Activated T-helper 2 cell treated with anti-CD3 and anti-CD28 coated beads, Interferon-gamma antibody, Interleukin-2, Interleukin-4, amounts not matched to agents 10 μg/mL and 5 μg/mL and 100 μg/mL, durations not matched to agents 14 hours and 24 hours and 36 hours (primary cell): ENCODE measurements at regions not wholly inside any gene's neighbourhood (a gene's known extent, or its start where the extent isn't known, plus 50 kb on each side); places are given as distances from the start of the nearest gene placed in this dataset.

Experiments used
- DNase-seq: peaks from one replicate; pipeline ENCODE4 v3.0.0; 2021; ENCODE audit warnings: low spot score
- H3K27ac Mint-ChIP-seq: one replicate; pipeline ENCODE4 v1.8.0; 2021; ENCODE audit warnings: mixed read lengths
- H3K27me3 Mint-ChIP-seq: one replicate; pipeline ENCODE4 v1.8.0; 2021; ENCODE audit warnings: low read depth, mixed read lengths
- H3K36me3 Mint-ChIP-seq: one replicate; pipeline ENCODE4 v1.8.0; 2021; ENCODE audit warnings: low read depth, mixed read lengths
- H3K4me1 Mint-ChIP-seq: one replicate; pipeline ENCODE4 v1.8.0; 2021; ENCODE audit warnings: low read depth, mixed read lengths
- H3K4me3 Mint-ChIP-seq: one replicate; pipeline ENCODE4 v1.8.0; 2021; ENCODE audit warnings: low read depth, mild to moderate bottlenecking, moderate library complexity, mixed read lengths
- H3K9me3 Mint-ChIP-seq: one replicate; pipeline ENCODE4 v1.8.0; 2021; ENCODE audit warnings: mixed read lengths
- intact Hi-C: fragments of 100-400 bp; cut with micrococcal nuclease; formaldehyde crosslinking; loops from one replicate; pipeline ENCODE4 v1.15.1; 2023

DNA sequence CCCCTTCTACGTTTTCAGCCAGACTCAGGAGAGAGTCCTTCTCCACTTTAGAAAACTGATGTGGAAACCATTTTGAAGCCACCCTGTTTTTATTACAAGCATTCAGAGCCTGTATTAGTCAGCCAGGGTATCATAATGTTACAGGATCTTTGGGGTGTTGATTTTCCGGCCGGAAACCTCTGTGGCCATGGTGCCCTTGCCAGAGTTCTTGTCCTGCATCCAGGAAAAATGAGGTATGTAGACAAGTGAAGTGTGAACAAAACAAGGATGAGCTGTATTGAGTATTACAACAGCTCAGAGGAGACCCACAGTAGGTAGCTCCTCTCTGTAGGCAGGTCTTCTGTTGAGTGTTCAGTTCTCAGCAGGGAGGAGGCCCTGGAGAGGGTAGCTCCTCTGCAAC, 241.0 kb upstream of the COPS8 start:
- intact Hi-C loops, result no loop called here
- DNase-seq, result no peak
- no peak overlapping the region for H3K4me3 Mint-ChIP-seq
- no peaks in the 10 kb centered on the region for H3K36me3 Mint-ChIP-seq
- no peaks in the 10 kb centered on the region for H3K27me3 Mint-ChIP-seq
- no peak overlapping the region for H3K27ac Mint-ChIP-seq
- no peaks in the 10 kb centered on the region for H3K9me3 Mint-ChIP-seq
- H3K4me1 Mint-ChIP-seq, result no peaks in the 10 kb centered on the region

DNA sequence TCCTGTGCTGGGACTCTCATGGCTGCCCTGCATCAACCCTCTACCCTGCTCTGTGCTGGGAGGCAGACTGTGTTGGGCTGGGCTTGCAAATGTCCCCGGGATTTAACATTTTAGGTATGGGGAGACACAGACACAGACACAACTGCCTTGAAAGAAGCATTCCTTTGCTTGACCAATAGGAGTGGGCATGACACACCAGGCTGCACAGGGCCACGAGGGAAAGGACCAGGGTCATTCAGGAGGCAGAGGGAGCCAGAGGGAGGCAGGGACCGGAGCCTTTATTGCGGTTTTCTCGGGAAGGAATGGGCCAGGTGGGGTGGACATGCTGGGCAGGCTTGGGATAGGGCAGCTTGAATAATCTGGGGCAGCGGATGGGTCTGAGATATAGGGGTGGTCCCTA, 238.7 kb upstream of the COPS8 start:
- no peaks in the 10 kb centered on the region for H3K27me3 Mint-ChIP-seq
- H3K27ac Mint-ChIP-seq, result no peak overlapping the region
- no peaks in the 10 kb centered on the region for H3K4me1 Mint-ChIP-seq
- intact Hi-C loops, result no loop called here
- no peaks in the 10 kb centered on the region for H3K9me3 Mint-ChIP-seq
- no peak for DNase-seq
- H3K4me3 Mint-ChIP-seq, result no peak overlapping the region
- no peaks in the 10 kb centered on the region for H3K36me3 Mint-ChIP-seq

DNA sequence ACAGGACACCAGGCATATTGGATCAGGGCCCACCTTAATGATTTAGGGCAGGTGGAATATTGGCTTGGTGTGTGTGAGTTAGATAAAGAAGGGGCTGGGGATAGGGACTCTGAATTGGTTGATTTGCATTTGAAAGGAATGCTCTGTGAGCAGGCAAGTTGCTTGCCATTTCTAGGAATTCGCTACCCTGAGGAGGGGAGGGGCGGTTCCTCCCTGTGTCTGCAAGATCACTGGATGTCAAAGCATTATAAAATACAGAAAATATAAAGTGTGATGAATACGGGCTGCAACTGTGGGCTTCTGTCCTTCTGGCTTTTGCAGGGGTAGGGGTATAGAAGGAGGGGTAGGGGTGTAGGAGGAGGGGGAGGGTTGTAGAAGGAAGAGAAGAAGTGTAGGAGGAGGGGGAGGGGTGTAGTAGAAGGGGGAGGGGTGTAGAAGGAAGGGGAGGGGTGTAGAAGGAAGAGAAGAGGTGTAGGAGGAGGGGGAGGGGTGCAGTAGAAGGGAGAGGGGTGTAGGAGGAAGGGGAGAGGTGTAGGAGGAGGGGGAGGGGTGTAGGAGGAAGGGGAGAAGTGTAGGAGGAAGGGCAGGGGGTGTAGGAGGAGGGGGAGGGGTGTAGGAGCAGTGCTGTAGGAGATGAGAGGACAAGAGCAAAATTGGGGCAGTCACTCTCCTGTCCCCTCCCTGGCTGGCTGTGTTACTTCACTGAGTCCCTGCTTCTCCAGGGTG, 238.0 kb upstream of the COPS8 start:
- Mint-ChIP-seq H3K9me3 (no peaks in the 10 kb centered on the region), H3K4me1 (no peaks in the 10 kb centered on the region)
- intact Hi-C loops, result no loop called here

DNA sequence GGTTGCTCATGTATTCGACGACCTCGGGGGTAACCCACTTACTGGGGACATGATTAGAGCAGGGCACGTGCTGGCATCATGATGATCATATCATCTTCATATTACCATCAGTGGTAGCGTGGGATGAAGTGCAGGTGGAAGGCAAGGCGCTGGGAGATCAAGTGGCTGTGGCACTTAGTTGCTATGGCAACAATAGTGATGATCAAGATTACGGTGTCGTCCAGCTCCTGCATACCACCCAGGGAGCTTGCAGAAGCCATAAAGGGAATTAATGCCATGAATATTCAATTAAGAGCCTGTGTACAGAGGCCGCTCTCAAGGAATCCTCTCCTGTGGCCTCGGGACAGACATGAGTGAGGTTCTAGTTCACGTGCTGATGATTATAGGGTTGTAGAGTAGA, 237.2 kb upstream of the COPS8 start:
- intact Hi-C loops, result no loop called here
- Mint-ChIP-seq H3K27me3 (no peaks in the 10 kb centered on the region), H3K9me3 (no peaks in the 10 kb centered on the region)

More for the DNA sequence above, 238.0 kb upstream of the COPS8 start:
- Mint-ChIP-seq H3K27ac (no peak overlapping the region), H3K27me3 (no peaks in the 10 kb centered on the region), H3K4me3 (no peak overlapping the region), H3K36me3 (no peaks in the 10 kb centered on the region)
- no peak for DNase-seq

DNA sequence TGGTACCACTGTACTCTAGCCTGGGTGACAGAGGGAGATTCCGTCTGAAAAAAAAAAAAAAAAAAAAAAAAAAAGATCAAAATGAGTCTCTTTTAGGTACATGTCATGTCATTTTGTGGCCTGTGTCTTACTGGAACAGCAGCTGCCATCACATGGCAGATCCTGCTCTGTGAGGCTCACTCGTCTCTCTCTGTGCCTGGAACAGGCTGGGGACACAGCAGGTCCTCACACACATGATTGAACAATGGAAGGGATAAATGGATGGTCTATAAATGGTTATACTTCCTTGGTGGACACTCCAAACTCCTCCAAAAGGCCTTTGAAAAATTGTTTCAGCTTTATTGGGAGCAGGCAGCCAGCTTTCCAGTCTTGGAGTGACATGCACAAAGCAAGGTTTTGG, 236.2 kb upstream of the COPS8 start:
- Mint-ChIP-seq H3K9me3 (no peaks in the 10 kb centered on the region), H3K4me1 (no peaks in the 10 kb centered on the region), H3K4me3 (no peak overlapping the region), H3K27ac (no peak overlapping the region), H3K27me3 (no peaks in the 10 kb centered on the region), H3K36me3 (no peaks in the 10 kb centered on the region)
- intact Hi-C loops, result no loop called here
- no peak for DNase-seq

More for the DNA sequence above, 237.2 kb upstream of the COPS8 start:
- DNase-seq, result no peak
- no peak overlapping the region for H3K27ac Mint-ChIP-seq
- no peak overlapping the region for H3K4me3 Mint-ChIP-seq
- no peaks in the 10 kb centered on the region for H3K4me1 Mint-ChIP-seq
- H3K36me3 Mint-ChIP-seq, result no peaks in the 10 kb centered on the region

DNA sequence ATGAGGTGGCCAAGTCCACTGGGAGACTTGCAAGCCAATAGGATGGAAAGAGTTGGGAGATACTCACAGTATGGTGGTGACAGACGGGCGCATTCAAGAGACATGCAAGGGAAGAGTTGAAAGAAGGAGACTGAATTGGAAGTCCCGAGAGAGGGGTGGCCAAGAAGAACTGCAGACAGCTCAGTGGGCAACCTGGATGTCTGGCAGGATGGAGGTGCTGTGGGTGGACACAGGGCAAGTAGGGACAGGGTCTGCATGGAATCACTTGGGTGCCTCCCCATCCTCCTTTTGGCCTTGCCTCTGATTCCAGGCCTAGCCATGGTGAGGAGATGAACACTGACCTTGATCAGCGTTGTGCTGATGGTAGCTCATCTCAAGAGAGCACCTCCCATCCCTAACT, 235.7 kb upstream of the COPS8 start:
- H3K9me3 Mint-ChIP-seq, result no peaks in the 10 kb centered on the region
- H3K36me3 Mint-ChIP-seq, result no peaks in the 10 kb centered on the region
- H3K4me1 Mint-ChIP-seq, result no peaks in the 10 kb centered on the region
- H3K27ac Mint-ChIP-seq, result no peak overlapping the region
- no peak for DNase-seq
- intact Hi-C loops, result no loop called here
- no peaks in the 10 kb centered on the region for H3K27me3 Mint-ChIP-seq
- no peak overlapping the region for H3K4me3 Mint-ChIP-seq

DNA sequence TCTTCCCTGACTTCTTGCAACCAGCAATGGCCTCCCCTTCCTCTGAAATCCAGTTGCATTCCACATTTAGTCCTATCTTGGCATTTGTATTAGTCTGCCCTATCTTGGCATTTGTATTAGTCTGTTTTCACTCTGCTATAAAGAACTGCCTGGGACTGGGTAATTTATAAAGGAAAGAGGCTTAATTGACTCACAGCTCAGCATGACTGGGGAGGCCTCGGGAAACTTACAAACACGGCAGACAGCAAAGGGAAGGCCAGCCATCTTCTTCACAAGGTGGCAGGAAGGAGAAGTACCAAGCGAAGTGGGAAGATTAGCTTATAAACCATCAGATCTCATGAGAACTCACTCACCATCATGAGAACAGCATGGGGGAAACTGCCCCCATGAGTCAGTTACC, 234.5 kb upstream of the COPS8 start:
- no peaks in the 10 kb centered on the region for H3K9me3 Mint-ChIP-seq
- no peaks in the 10 kb centered on the region for H3K4me1 Mint-ChIP-seq
- DNase-seq, result no peak
- no peak overlapping the region for H3K4me3 Mint-ChIP-seq
- no peaks in the 10 kb centered on the region for H3K36me3 Mint-ChIP-seq
- H3K27ac Mint-ChIP-seq, result no peak overlapping the region
- intact Hi-C loops, result no loop called here
- no peaks in the 10 kb centered on the region for H3K27me3 Mint-ChIP-seq

DNA sequence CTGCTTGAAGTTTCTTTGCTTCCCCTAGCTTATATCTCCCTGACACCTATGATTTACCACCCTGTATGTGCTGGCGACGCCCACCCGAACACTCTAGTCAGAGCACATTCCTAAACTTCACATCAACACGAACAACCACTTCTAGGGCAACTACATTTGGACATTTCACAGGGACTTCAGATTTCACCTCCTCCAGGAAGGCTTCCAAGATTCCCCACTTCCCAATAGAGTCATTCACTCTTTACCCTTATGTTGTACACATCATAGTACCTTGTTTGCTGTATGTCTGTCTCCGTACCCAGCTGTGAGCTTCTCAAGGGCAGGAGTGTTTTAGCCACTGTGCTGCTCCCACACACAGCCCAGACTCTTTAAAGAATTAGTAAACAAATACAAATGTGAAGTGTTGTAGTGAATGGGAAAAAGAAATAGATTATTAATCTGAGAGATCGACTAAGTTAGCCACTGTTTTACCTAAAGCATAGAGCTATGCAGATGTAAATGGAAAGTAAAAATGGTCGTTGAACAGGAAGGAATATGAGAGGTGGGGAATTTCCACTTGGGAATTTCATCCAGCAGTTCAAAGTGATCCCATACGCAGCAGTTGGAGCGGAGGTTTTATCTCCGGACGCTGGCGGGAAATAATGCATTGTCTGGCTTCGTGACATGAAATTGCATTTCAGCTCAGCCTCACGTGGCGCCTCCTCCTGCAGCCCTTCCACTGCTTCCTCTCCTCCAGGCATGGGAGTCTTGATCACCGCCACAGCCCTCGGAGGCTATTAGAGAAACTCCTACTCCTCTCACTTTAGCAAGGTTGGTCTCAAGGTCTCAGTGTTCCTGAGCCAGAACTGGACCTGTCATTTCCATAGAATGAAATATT, 233.4 kb upstream of the COPS8 start:
- DNase-seq, result no peak
- H3K27ac Mint-ChIP-seq, result no peak overlapping the region
- intact Hi-C loops, result no loop called here
- H3K4me1 Mint-ChIP-seq, result no peaks in the 10 kb centered on the region
- H3K27me3 Mint-ChIP-seq, result no peaks in the 10 kb centered on the region
- no peak overlapping the region for H3K4me3 Mint-ChIP-seq
- no peaks in the 10 kb centered on the region for H3K36me3 Mint-ChIP-seq
- no peaks in the 10 kb centered on the region for H3K9me3 Mint-ChIP-seq

DNA sequence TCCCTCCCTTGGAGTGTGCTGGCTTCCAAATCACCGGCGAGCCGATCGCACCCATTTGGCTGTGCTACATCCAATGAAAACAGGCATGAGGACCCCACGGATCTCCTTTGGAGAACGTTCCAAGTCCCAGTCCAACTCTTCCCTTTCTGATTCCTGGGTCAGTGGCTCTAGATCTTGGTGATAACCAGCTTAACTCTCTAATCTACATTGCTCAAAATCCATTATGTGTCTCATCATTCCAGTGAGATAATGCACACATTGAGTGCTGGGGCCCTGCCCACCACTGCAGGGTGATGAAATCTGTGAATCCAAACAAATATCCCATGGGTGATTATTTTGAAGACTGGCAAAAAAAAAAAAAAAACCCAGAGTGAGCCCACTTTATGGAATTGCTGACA, 232.7 kb upstream of the COPS8 start:
- DNase-seq, result no peak
- H3K9me3 Mint-ChIP-seq, result no peaks in the 10 kb centered on the region
- H3K4me1 Mint-ChIP-seq, result no peaks in the 10 kb centered on the region
- H3K4me3 Mint-ChIP-seq, result no peak overlapping the region
- H3K27ac Mint-ChIP-seq, result no peak overlapping the region
- H3K36me3 Mint-ChIP-seq, result no peaks in the 10 kb centered on the region
- intact Hi-C loops, result no loop called here
- no peaks in the 10 kb centered on the region for H3K27me3 Mint-ChIP-seq

DNA sequence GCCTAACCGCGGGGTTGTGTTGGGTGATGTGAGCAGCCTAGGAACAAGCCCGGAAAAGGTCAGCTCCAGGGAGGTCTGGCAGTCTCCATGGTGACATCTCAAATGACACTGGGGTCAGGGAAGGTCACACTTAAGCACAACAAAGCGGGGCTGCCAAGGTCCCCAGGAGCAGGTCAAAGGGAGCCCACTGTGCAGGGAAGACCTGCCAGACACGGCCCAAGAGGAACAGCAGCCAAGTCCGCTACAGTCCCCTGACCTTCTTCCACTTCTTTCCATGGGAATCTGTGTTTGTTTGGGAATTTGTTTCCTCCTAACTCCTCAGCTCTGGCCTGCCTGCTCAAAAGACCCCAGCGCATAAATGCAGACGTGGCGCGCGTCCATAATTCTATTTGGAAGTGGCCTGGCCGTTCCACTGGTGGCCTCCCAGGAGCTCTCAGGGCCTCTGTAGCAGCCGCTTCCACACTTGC, 232.1 kb upstream of the COPS8 start:
- H3K9me3 Mint-ChIP-seq, result no peaks in the 10 kb centered on the region
- no peak for DNase-seq
- H3K4me1 Mint-ChIP-seq, result no peaks in the 10 kb centered on the region
- H3K4me3 Mint-ChIP-seq, result no peak overlapping the region
- no peaks in the 10 kb centered on the region for H3K36me3 Mint-ChIP-seq
- intact Hi-C loops, result no loop called here
- no peaks in the 10 kb centered on the region for H3K27me3 Mint-ChIP-seq
- H3K27ac Mint-ChIP-seq, result no peak overlapping the region

DNA sequence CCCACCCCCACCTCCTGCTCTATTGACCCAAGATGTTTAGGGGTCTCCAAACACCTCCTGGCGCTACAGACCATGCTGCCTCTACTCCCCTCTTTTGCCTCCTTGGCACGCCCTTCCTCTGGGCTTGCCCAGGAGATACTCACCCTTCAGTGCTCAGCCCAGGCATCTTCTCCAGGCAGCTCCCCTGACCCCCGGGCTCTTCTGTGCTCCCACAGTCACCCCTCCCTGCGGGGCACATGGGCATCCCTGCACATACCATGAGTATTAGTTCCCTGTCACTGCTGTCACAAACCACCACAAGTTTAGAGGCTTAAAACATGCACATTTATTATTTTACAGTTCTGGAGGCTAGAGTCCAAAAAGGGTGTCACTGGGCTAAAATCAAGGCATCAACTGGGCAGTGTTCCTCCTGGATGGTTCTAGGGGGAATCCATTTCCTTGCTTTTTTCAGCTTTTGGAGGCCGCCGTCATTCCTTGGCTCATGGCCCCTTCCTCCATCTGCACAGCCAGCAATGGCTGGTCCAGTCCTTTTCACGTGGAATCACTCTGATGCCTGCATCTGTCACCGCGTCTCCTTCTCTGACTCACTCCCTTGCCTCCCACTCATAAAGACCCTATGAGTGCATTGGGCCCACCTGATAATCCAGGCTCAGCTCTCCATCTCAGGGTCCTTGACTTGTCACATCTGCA, 230.4 kb upstream of the COPS8 start:
- no peaks in the 10 kb centered on the region for H3K27me3 Mint-ChIP-seq

DNA sequence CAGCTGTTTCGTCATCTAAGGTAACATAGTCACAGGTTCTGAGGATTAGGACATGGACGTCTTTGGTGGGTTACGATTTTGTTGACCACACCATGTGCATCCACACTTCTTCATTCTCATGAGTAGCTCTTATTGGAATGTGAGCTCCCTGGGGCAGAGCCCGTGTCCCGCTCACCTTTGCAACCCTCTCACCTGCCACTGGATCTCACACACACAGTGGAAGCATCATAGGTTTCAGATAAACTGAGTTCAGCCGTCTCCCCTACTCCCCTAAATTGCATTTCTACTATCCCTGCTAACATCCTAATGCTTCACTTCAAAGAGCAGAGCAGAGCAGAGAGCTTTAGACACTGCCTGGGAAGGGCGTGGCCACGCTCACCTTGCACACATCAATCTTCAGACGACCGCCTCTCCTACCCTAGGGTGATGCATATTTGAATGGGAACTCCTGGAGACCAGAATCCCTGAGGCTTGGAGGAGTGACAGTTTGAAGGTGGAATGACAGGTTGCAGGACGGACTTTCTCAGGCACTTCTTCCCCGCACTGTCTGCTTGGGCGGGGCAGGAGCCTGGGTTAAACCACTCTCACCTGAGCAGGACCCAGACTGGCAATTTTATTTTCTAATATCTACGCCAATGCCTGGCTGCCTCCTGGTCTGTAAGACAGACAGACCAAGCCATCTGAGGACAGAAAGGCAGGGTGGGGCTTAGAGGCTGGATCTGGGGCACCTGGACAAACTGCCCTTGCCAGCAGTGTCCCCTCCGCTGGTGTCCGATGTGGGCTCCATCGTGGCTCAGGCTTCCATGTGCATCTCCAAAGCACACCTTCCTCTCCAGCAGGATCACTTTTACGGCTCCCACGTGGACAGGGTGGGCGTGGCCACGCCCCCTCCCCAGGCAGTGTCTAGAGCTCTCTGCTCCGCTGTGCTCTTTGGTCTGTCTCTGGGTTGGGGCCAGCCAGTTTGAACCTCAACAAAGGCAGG, 229.5 kb upstream of the COPS8 start:
- Mint-ChIP-seq H3K27me3 (no peaks in the 10 kb centered on the region), H3K27ac (no peak overlapping the region), H3K9me3 (no peaks in the 10 kb centered on the region), H3K36me3 (no peaks in the 10 kb centered on the region), H3K4me3 (no peak overlapping the region), H3K4me1 (no peaks in the 10 kb centered on the region)
- intact Hi-C loops, result no loop called here
- DNase-seq, result no peak

More for the DNA sequence above, 230.4 kb upstream of the COPS8 start:
- intact Hi-C loops, result no loop called here
- H3K27ac Mint-ChIP-seq, result no peak overlapping the region
- H3K9me3 Mint-ChIP-seq, result no peaks in the 10 kb centered on the region
- H3K4me1 Mint-ChIP-seq, result no peaks in the 10 kb centered on the region
- DNase-seq, result no peak
- H3K4me3 Mint-ChIP-seq, result no peak overlapping the region
- no peaks in the 10 kb centered on the region for H3K36me3 Mint-ChIP-seq
